Retinal pigment epithelial cell (primary cell): ENCODE measurements at regions not wholly inside any gene's neighbourhood (a gene's known extent, or its start where the extent isn't known, plus 50 kb on each side); places are given as distances from the start of the nearest gene placed in this dataset.
"Not testable (repeated sequence)": the region's sequence is repeated elsewhere in the genome, so short reads cannot be mapped to it uniquely, and the experiment has no call there.

Experiments
- DNase-seq: peaks from one replicate; pipeline ENCODE4 v3.0.0-alpha.2; 2010; ENCODE audit warnings: low read depth
- H3K4me3 ChIP-seq: 2 replicates; pipeline ENCODE4 v1.5.1; 2011; ENCODE audit warnings: mild to moderate bottlenecking, low read length, control low read depth, moderate library complexity
- TF ChIP-seq, protein P1 (sequence below): conservative IDR thresholded peaks from 2 replicates; pipeline ENCODE4 v1.5.1; 2011; ENCODE audit warnings: low read depth, low read length, control low read depth, inconsistent platforms

DNA sequence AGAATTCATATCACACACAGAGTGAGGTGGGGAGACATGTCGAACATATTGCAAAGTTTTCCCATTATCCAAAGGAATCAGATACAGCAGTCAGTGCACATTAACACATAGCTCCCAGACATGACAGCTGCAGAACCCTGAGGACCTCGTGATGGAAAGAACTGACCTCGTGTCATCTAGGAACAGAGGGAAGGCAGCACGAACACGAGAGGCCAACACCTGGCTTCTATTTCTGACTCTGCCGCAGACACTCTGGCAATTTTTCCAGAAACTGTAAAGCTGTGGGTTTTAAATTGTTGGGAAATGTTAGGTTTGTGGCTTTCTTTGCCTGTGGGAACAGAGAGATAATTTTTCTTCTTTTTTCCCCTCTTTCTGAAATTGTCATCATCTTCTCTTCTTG is 315.0 kb upstream of the PIK3R1 start:
- no peak for DNase-seq
- H3K4me3 ChIP-seq, result no peak overlapping the region
- TF ChIP-seq, protein P1, sequence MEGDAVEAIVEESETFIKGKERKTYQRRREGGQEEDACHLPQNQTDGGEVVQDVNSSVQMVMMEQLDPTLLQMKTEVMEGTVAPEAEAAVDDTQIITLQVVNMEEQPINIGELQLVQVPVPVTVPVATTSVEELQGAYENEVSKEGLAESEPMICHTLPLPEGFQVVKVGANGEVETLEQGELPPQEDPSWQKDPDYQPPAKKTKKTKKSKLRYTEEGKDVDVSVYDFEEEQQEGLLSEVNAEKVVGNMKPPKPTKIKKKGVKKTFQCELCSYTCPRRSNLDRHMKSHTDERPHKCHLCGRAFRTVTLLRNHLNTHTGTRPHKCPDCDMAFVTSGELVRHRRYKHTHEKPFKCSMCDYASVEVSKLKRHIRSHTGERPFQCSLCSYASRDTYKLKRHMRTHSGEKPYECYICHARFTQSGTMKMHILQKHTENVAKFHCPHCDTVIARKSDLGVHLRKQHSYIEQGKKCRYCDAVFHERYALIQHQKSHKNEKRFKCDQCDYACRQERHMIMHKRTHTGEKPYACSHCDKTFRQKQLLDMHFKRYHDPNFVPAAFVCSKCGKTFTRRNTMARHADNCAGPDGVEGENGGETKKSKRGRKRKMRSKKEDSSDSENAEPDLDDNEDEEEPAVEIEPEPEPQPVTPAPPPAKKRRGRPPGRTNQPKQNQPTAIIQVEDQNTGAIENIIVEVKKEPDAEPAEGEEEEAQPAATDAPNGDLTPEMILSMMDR, result no peak

DNA sequence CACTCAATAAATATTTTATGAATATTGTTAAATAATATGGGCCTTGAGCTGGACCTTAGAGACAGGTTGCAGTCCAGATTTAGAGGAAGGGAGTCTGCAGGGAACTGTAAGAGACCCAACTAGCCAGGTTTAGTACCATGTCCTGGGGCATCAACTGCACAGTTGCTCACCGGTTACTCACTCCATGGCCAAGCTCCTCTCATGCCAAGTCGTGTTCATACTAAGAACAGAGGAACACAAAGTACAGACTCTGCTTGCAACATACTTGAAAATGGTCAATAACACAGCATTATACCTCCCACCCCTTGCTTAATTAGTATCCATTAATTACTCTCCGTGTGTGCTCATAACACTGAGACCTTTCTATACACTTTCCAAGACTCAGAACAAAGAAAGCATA is 317.6 kb upstream of the PIK3R1 start:
- H3K4me3 ChIP-seq, result no peak overlapping the region
- DNase-seq, result no peak
- TF ChIP-seq, protein P1, result no peak

DNA sequence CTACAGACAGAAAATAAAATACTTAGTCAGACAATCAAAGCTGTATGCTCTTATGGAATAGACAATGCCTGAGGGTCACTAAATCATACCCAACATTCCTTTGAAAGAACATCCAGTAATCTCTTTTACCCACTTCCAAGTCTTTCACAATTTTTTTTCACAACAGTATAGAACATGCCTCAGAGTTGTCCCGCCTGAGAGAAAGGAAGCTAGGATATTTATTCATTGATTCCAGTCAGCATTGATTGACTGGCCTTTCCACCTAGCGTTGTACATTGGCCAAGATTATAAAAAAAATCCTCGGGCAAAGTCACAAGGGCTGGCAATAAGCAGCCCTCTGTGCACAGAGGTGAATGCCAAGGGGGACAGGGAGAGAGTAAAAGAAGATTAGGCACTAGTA is 318.1 kb upstream of the PIK3R1 start:
- TF ChIP-seq, protein P1, result no peak
- DNase-seq, result no peak
- H3K4me3 ChIP-seq, result no peak overlapping the region

DNA sequence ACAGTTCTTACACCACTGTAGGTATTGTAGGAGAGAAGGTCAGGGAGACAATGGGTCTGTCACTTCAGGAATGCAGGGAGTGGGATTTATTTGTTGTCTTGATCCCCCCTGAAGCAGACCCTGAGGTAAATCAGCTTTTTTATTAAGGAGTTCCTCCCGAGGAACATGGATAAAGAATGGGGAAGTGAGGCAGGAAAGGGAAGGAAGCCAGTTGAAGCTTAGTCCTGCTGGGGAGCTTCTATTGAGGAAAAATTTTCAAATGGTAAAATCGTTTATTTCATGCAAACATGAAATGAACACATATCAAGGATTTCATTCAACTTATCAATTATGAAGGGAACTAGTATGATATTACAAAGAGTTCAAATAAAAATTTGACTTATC is 318.6 kb upstream of the PIK3R1 start:
- H3K4me3 ChIP-seq, result no peak overlapping the region
- DNase-seq, result no peak
- TF ChIP-seq, protein P1, result no peak

DNA sequence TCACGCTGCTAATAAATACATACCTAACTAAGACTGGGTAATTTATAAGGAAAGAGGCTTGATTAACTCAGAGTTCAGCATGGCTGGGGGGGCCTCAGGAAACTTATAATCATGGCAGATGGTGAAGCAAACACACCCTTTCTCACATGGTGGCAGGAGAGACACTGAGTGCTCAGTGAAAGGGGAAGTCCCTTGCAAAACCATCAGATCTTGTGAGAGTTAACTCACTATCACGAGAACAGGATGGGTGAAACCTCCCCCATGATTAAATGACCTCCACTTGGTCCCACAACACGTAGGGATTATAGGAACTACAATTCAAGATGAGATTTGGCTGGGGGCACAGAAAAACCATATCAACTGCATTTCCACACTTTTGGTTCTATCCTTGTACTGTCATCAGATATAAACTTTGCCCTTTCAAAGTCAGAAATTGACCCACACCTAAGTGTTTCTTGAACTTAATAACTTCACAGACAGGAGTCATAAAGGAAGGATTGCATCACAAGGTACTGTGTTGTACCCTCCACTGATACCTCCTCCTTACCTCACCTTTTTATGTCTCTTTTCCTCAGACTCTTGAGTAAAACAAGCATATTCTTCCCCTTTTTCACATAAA is 319.1 kb upstream of the PIK3R1 start:
- TF ChIP-seq, protein P1, result no peak
- DNase-seq, result no peak
- no peak overlapping the region for H3K4me3 ChIP-seq

DNA sequence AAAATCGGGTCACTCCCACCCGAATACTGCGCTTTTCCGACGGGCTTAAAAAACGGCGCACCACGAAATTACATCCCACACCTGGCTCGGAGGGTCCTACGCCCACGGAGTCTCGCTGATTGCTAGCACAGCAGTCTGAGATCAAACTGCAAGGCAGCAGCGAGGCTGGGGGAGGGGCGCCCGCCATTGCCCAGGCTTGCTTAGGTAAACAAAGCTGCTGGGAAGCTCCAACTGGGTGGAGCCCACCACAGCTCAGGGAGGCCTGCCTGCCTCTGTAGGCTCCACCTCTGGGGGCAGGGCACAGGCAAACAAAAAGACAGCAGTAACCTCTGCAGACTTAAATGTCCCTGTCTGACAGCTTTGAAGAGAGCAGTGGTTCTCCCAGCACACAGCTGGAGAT is 325.7 kb upstream of the PIK3R1 start:
- not testable (repeated sequence) for DNase-seq, H3K4me3 ChIP-seq

DNA sequence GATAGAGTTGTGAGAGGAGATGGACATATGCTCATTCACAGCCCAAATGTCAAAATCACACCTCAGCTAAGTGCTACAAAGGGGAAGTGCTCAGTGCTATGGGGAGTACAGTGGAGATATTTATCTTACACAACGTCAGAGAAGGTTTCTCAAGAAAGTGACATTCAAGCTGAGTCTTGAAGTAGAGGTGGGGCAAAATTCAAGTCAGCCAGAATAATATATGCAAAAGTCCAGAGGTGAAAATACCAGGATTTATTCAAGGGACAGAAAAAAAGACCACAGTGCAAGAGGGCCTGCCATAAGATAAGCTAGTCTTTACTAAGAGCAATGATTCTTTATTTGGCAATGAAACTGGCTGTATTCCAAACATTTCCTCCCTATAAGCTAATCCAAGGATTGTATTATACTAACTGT is 327.8 kb upstream of the PIK3R1 start:
- DNase-seq, result no peak
- no peak overlapping the region for H3K4me3 ChIP-seq
- TF ChIP-seq, protein P1, result no peak

DNA sequence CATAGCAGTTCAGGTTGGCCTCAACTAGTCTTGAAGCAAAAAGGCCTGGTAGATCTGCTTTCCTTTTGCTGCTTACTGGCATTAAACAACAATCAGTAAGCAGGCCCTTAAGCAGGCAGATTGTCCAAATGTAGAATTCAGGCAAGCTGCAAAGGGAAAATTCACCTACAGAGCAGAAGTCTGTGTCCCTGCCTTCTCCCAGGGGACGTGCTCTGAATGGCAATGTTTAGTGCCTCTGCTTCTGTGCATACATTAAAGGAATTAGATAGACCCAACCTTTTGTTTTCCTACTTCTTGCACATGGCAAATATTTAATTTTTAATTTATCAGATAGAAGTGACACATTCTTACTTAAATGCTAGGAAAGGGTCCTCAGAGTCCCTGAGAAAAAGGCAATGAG is 328.8 kb upstream of the PIK3R1 start:
- no peak overlapping the region for H3K4me3 ChIP-seq
- TF ChIP-seq, protein P1, result no peak
- no peak for DNase-seq
